ENCODE measurements at regions not wholly inside any gene's neighbourhood (a gene's known extent, or its start where the extent isn't known, plus 50 kb on each side); places are given as distances from the start of the nearest gene placed in this dataset.

DNA sequence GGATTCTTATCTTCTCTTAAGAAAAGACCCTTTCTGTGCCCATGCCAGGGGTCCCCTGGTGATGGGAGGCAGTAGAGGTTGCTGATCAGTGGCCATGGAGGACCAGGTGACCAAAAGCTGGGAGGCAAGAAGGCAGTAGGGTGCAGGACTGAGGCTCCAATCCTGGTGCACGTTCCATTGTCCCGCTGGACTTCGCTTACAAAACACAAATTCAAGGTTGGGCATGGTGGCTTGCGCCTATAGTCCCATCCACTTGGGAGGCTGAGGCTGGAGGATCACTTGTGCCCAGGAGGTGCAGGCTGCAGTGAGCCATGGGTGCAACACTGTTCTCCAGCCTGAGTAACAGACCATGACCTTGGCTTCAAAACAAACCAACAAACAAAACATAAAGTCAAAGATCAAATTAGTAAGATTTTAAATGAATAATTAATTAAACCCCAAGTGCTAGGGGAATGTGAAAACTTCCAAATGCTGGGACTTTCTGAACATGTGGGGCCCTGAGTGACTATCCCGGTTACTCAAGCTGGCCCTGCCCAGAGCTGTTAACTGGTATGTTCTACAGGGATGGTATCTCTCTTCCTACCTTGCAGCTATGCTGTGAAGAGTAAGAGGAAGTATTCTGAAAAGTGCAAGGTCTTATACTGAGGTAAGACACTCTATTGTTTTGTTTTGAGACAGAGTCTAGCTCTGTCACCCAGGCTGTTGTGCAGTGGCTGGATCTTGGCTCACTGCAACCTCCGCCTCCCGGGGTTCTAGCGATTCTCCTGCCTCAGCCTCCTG lies 97.6 kb downstream of the LYZL2 start:
- Histone ChIP-seq H3K9me3 (replicated peaks; ENCODE audit: control insufficient read depth, insufficient read depth, low read length) (no peaks in the 10 kb centered on the region), H3K79me2 (ENCODE audit: control insufficient read depth, insufficient read depth, low read length) (no peaks in the 10 kb centered on the region), H3K9ac (replicated peaks; ENCODE audit: extremely low read depth, insufficient read depth, low read length) (no peak overlapping the region), H3K27me3 (ENCODE audit: control insufficient read depth in 2 of 2, insufficient read depth in 2 of 2, low read length in 2 of 2) (peaks cover 0 to 4% of the 10 kb centered on the region in 2 experiments), H3K27ac (ENCODE audit: insufficient read depth, low read depth, low read length) (no peak overlapping the region), H2AFZ (ENCODE audit: low read depth, low read length) (no peak overlapping the region), H4K20me1 (replicated peaks; ENCODE audit: control insufficient read depth, extremely low read depth, insufficient read depth, low read length) (no peaks in the 10 kb centered on the region), H3K4me2 (ENCODE audit: insufficient read depth, low read length) (no peak overlapping the region), H3K36me3 (ENCODE audit: control insufficient read depth in 2 of 2, extremely low read depth in 1 of 2, insufficient read depth in 2 of 2, low read length in 2 of 2) (no peaks in the 10 kb centered on the region), H3K9me1 (replicated peaks; ENCODE audit: control insufficient read depth, extremely low read depth, insufficient read depth, low read length) (no peaks in the 10 kb centered on the region), H3K4me1 (ENCODE audit: control insufficient read depth, extremely low read depth, insufficient read depth, low read length) (no peaks in the 10 kb centered on the region), H3K4me3 (replicated peaks in 1 of 3; ENCODE audit: insufficient read depth in 1 of 3, low read depth in 1 of 3, low read length in 3 of 3) (no peak overlapping the region)
- ChIA-PET CTCF (interaction anchor here (1.3 to 3.0 kb wide), 5 partner anchors 14 to 139 kb away, joined by 3 to 32 read pairs (median 12); no protein-coding TSS in a partner anchor), POLR2A (no interaction called here)
- intact Hi-C loops (cut with micrococcal nuclease) (loop anchor here (10.0 kb wide), 1 partner anchor 537 kb away; no protein-coding TSS in a partner anchor), dilution Hi-C loops (cut with MboI; ENCODE audit: extremely low pct_ligation_motif_present, low sequenced_read_pairs) (no loop called here)
- BruUV-seq (replicated peaks): no TSS peak
- FAIRE-seq (no peak), DNase-seq (ENCODE audit: low read depth, low spot score) (no peak)
- TF ChIP-seq JUN (IDR thresholded peaks at IDR 0.05; ENCODE audit: borderline replicate concordance, insufficient read depth, insufficient read length, low read depth): no peak
- TF ChIP-seq, protein P1, sequence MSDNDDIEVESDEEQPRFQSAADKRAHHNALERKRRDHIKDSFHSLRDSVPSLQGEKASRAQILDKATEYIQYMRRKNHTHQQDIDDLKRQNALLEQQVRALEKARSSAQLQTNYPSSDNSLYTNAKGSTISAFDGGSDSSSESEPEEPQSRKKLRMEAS (IDR thresholded peaks at IDR 0.05; ENCODE audit: insufficient read depth, insufficient read length): no peak
- no peak for TF ChIP-seq FOS (IDR thresholded peaks at IDR 0.05; ENCODE audit: borderline replicate concordance, insufficient read depth, low read length)
- no peak for TF ChIP-seq MYC (IDR thresholded peaks at IDR 0.05; ENCODE audit: low read depth, low read length)
- TF ChIP-seq, protein P2, sequence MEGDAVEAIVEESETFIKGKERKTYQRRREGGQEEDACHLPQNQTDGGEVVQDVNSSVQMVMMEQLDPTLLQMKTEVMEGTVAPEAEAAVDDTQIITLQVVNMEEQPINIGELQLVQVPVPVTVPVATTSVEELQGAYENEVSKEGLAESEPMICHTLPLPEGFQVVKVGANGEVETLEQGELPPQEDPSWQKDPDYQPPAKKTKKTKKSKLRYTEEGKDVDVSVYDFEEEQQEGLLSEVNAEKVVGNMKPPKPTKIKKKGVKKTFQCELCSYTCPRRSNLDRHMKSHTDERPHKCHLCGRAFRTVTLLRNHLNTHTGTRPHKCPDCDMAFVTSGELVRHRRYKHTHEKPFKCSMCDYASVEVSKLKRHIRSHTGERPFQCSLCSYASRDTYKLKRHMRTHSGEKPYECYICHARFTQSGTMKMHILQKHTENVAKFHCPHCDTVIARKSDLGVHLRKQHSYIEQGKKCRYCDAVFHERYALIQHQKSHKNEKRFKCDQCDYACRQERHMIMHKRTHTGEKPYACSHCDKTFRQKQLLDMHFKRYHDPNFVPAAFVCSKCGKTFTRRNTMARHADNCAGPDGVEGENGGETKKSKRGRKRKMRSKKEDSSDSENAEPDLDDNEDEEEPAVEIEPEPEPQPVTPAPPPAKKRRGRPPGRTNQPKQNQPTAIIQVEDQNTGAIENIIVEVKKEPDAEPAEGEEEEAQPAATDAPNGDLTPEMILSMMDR (IDR thresholded peaks at IDR 0.05; ENCODE audit: extremely low read depth in 1 of 2, insufficient read depth in 1 of 2, low read depth in 1 of 2, low read length in 2 of 2): no peak
- no peak for TF ChIP-seq POLR2AphosphoS5 (IDR thresholded peaks at IDR 0.05; ENCODE audit: insufficient read depth, low read depth, low read length)
- TF ChIP-seq GATA2 (IDR thresholded peaks at IDR 0.05; ENCODE audit: insufficient read depth, insufficient read length, low read depth, low read length): no peak
- TF ChIP-seq POLR2A (IDR thresholded peaks at IDR 0.05; ENCODE audit: low read depth, low read length): no peak
- no peak for TF ChIP-seq EZH2 (IDR thresholded peaks at IDR 0.05; ENCODE audit: borderline replicate concordance, low read depth, low read length, severe bottlenecking)
